ENCODE measurements at regions not wholly inside any gene's neighbourhood (a gene's known extent, or its start where the extent isn't known, plus 50 kb on each side); places are given as distances from the start of the nearest gene placed in this dataset.

GRCh38 chr12:13487326-13487725, 290.8 kb downstream of the EMP1 start:
- no peak for ATAC-seq

DNA sequence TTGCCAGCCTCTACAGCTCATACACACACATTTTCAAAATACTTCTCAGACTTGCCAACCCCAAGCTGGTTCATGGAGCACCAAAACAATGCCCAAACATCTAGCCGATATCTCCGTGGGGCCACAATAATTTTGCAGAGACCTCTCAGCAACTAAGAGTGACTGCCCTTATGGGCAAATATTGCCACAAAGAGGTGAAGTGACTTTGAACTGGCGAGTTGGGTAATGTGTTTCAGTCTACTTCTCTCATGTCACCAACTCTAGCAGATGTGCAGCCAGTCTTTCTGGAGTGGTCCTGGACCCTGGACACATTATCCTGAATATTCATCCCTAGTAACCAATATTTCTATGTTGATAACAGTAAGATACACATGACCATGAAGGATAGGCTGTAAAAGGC, 290.3 kb downstream of the EMP1 start:
- ATAC-seq = no peak

DNA sequence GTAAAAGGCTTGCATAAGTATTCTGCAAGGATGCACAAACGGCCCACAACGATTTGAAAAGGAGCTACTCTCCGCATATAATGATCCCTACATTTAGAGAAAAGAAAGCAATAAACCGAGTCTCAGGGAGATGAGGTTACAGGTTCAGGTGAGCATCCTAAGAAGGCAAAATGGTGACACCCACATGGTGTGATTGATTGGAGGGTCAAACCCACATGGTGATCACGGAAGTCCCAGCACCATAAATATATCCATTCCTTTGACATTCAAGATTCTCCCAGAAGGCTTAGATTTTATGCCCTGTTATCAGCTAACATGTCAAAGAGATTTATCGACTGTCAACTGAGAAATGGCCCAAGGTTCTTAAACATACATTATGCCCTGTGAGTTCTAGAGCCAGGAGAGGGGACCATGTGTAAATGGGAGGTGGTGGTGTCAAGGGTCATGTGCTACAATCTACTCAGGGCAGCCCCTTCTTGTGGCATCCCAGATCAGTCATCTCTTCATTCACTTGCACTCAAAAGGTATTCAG, 282.2 kb downstream of the EMP1 start:
- ATAC-seq = no peak

DNA sequence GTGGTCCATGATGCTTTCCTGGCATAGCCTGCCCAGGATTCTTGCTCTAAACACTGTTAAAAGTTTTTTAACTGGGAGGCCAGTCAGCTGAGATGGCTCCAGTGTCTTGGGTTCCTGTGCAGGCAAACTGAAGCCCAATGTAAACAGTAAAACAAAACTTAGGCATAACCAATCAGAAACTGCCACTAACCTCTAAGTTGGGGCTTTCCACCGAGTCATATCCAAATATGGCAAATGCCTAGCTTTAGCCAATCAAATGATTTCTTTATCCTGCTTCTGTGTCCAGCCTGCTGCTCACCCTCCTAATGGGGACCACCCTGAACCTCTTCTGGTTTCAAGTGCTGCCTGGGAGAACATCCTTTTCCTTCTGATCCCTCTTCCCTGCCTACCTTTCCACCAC, 277.9 kb downstream of the EMP1 start:
- no peak for ATAC-seq

- ATAC-seq = peak in 1 of 2 donors; percentile 79
These were observed 276.2 kb downstream of the EMP1 start for GRCh38 chr12:13472690-13473089.

GRCh38 chr12:13471471-13471870, 274.9 kb downstream of the EMP1 start:
- no peak for ATAC-seq

GRCh38 chr12:13465635-13466034, 269.1 kb downstream of the EMP1 start:
- no peak for ATAC-seq

DNA sequence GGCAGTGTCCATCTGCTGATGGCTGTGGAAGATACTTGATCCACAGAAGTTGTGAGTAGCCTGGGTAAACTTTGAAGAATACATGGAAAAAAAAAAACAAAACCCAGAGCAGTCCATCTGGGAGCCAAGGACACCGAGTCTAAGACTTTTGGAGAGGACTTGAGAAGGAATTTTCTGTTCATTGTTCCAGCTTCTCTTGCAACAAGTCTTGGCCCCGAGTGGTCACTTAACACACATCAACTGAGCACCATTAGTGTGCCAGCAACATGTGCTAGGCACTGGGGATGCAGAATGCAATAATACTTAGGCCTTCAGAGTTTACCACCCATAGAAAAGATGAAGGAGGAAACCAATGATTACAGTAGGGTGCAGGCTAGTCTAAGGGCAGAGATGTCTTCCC, 266.7 kb downstream of the EMP1 start:
- no peak for ATAC-seq

DNA sequence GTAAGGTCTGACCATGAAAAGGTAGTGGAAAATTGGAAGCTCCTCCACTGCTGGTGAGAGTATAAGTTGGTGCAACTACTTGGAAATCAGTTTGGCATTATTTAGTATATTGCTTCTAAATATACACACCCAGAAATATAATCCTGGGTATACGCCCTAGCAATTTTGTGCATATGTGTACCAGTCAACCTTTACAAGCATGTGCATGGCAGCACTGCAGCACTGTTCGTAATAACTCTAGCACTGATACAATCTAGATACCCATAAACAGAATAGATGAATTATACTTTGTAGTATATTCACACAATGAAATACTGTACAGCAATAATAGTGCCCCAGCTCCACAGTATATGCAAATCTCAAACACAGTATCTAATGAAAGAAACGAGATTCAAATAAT, 265.9 kb downstream of the EMP1 start:
- ATAC-seq = no peak

DNA sequence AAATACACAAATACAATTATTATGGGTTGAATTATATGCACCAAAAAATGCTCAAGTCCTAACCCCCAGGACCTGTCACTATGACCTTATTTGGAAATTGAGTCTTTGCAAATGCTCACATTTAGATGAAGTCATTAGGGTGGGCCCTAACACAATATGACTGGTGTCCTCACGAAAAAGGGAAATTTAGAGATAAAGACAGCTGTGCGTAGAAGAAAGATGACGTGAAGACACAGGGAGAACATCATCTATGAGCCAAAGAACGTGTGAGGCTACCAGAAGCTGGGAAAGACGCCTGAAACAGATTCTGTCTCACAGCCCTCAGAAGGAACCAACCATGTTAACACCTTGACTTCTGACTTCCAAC, 259.2 kb downstream of the EMP1 start:
- no peak for ATAC-seq

GRCh38 chr12:13454991-13455777, 258.7 kb downstream of the EMP1 start:
- no peak for ATAC-seq

DNA sequence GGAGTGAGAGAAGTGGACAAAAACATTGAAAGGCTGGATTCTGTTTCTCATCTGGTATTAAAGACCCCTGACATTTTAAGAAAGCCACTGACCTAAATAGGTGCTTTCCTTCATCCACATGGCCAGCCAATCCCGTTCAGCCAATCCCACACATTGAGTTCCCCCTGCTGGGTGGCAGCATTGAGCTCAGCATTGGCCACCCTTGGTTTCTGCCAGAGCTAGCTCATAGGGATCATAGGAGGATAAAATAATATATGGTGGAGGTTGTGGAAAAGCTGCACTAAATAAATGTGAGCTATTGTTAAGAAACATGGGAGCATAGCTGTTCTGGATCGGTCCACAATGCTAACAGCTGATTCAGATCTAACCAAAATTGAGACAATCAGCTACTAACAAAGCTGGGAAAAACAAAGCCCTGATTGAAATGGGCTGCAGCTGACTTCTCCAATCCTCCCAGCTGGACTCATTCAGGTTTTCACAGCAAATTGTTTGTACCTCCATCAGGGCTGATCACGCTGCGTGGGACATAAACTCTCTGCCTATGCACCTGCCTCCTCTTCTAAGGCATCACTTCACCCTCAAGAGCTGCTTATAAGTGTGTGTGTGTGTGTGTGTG, 256.5 kb downstream of the EMP1 start:
- ATAC-seq = no peak

- ATAC-seq = no peak
These were observed 255.2 kb downstream of the EMP1 start for GRCh38 chr12:13451776-13452175.

DNA sequence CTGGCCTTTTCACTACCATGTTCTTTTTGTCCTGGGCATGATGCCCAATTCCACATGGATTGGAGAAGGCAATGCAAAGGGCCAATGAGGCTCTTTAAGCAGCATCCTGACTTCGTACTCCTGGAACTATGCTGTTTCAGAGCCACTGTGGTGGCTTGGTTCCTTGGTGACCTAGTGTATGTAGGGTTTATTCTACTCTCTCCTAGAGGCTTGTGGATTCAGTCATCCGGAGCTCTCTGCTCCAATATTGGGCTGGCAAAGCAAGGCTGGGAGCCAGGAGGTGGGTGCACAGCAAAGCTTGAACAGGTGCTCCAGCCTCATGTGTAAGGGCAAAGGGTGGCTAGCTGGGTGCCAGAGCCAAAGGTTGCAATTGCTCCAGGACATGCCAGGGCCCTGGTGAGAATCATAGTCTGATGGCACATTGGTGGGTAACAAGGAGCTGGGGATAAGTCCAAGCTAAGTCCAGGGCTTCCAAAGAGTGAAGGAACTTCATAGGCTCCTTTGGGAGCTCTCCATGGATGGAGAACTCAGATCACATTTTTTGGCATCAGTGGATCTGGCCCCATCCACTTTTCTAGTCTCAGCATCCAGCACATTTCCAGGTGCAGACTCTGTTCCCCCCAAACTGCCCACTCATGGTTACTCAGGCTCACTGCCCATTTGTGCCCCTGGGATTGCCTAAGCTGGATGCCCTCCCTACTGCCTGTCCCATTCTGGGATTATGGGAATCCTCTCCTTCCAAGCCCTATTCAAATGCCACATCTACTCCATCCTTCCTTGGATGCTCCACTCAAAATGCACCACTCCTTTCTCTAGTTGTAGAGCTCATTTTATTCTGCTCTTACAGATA, 253.9 kb downstream of the EMP1 start:
- no peak for ATAC-seq

DNA sequence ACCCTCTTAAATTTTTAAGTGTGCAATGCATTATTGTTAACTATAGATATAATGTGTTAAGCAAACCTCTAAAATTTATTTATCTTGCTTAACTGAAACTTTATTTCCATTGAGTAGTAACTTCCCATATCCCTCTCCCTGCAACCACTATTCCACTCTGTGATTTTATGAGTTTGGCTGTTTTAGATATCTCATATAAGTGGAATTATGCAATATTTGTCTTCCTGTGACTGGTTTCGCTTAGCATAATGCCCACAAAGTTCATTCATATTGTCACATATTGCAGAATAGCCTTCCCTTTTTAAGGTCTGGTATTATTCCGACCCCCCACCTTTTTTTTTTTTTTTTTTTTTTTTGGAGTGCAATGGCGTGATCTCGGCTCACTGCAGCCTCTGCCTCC, 247.6 kb downstream of the EMP1 start:
- ATAC-seq = no peak

DNA sequence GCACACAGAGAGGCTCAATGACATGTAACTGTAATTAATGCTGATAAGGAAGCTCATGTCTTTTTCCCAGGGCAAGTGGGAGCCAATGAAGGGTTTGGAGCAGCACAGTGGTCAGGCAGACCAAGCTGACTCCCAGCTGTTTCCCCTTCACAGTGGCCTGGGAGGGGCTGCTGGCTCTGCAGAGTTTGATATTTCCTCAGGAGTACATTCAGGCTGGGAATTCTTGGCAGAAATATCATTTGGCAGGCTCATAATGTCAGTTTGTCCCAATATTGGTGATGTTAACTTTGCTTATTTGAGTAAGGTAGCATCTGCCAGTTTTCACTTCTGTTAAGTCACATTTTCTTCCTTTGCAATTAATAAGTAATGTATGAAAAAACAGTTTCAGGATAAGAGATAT, 247.0 kb downstream of the EMP1 start:
- no peak for ATAC-seq

DNA sequence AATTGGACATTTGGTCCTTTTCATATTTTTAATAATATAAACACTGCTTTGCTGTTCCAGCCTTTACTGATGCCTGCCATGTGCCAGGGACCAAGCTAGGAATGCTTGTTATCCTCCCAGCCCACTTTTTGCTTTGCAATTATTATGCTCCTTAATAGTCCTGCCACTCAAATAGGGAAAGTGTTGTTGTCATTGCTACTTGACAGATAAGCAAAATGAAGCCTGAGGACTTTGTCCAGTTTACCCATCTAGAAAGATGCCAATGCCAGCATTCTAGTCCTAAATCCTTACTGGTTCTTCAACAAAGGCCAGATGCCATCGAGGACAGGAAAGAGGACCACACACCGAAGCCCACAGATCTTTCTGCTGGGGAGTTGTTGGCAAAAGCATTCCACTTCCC, 246.5 kb downstream of the EMP1 start:
- no peak for ATAC-seq

GRCh38 chr12:13442457-13442856, 245.9 kb downstream of the EMP1 start:
- ATAC-seq = no peak

DNA sequence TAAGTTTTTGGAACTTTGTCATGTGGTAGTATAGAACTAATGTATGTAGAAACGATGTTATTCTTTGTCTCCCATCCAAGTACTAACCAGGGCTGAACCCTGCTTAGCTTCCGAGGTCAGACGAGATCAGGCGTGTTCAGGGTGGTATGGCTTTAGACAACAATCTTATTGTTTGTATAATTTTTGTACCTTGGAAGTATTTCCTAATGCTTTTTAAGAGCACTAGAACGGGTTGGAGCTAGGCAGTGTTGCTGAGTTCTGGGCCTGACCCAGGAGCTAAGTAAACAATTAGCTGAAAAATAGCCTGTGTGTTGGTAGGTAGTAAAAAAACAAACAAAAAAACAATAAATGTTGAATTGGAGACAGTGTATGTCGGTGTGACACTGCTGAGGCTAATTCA, 244.3 kb downstream of the EMP1 start:
- ATAC-seq = no peak

DNA sequence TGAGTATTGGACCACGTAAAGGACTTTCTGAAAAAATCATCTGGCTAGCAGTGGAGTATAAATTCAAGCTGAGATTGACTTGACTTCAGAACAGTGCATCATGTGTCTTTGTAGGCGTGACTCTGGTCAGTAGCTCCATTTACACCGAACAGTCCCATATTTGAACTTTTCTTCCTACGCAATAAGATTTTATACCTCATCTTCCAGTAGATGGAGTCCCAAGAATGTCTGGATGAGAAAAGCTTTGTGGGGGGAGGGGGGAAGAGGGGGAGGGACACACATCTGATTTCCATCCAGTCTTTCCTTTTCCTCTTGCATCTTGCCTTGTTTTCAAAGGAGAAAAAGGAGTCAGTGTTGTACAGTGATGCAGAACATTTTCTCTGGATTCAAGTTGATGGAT, 241.0 kb downstream of the EMP1 start:
- ATAC-seq = no peak

DNA sequence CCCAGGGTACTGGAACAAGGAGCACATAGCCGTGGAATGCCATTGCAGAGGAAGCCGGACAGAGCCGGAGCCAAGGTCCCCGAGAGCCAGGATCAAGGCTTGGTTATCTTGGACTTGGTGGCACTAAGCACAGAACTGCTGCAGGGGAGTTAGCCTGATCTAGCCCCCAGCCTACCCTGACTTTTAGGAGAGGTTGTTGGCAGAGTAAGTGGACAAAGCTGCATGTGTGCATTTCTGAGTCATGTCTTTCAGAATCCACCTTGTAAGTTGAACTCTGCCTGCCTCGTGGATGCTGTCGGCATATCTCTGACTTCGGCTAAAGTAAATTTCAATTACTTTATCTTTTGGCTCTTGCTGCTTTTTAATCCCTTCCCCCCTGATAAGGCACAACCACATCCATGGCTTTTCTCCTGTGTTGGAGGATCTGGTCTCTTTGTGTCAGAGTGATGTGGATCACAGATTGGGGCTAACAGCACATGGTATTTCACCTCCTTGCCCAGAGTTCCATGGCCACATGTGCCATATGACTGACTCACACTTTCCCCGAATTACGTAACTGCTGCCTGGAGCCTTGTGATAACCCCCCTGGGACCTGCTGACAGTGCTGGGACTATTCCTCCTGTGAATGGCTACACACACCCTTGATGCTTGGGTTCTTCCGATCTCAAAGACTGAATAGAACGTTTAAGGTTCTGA, 240.3 kb downstream of the EMP1 start:
- no peak for ATAC-seq

- ATAC-seq = no peak
These were observed 239.7 kb downstream of the EMP1 start for GRCh38 chr12:13436182-13436581.
